ENCODE measurements at regions not wholly inside any gene's neighbourhood (a gene's known extent, or its start where the extent isn't known, plus 50 kb on each side); places are given as distances from the start of the nearest gene placed in this dataset.

- Histone ChIP-seq H3K4me3 (ENCODE audit: low read length) (no peak overlapping the region), H3K9ac (ENCODE audit: low read length) (no peak overlapping the region), H3K27me3 (replicated peaks; ENCODE audit: control insufficient read depth, insufficient read depth, low read length) (peaks cover 26% of the 10 kb centered on the region), H3K4me1 (ENCODE audit: control insufficient read depth, insufficient read depth, low read length) (no peaks in the 10 kb centered on the region), H3K36me3 (ENCODE audit: control insufficient read depth, insufficient read depth, low read length, severe bottlenecking) (no peaks in the 10 kb centered on the region), H3K9me3 (ENCODE audit: control insufficient read depth, low read length) (peaks cover 3% of the 10 kb centered on the region)
- DNase-seq (ENCODE audit: low read depth), result no peak
Measured at GRCh38 chr20:41670631-41671030, 52.5 kb upstream of the CHD6 start.

GRCh38 chr20:41669708-41670263 is 51.6 kb upstream of the CHD6 start:
- H3K27me3 ChIP-seq (replicated peaks; ENCODE audit: control insufficient read depth, insufficient read depth, low read length), result peaks cover 22% of the 10 kb centered on the region
- no peaks in the 10 kb centered on the region for H3K36me3 ChIP-seq (ENCODE audit: control insufficient read depth, insufficient read depth, low read length, severe bottlenecking)
- H3K9ac ChIP-seq (ENCODE audit: low read length), result no peak overlapping the region
- no peak for DNase-seq (ENCODE audit: low read depth)
- peaks cover 3% of the 10 kb centered on the region for H3K9me3 ChIP-seq (ENCODE audit: control insufficient read depth, low read length)
- H3K4me3 ChIP-seq (ENCODE audit: low read length), result no peak overlapping the region
- H3K4me1 ChIP-seq (ENCODE audit: control insufficient read depth, insufficient read depth, low read length), result no peaks in the 10 kb centered on the region

GRCh38 chr20:41668057-41668749 is 50.0 kb upstream of the CHD6 start:
- DNase-seq (ENCODE audit: low read depth), result no peak
- Histone ChIP-seq H3K4me3 (ENCODE audit: low read length) (no peak overlapping the region), H3K36me3 (ENCODE audit: control insufficient read depth, insufficient read depth, low read length, severe bottlenecking) (no peaks in the 10 kb centered on the region), H3K27me3 (replicated peaks; ENCODE audit: control insufficient read depth, insufficient read depth, low read length) (peaks cover 19% of the 10 kb centered on the region), H3K4me1 (ENCODE audit: control insufficient read depth, insufficient read depth, low read length) (no peaks in the 10 kb centered on the region), H3K9ac (ENCODE audit: low read length) (no peak overlapping the region), H3K9me3 (ENCODE audit: control insufficient read depth, low read length) (peaks cover 3% of the 10 kb centered on the region)
